Neural crest cell (in vitro differentiated cells): ENCODE measurements at regions not wholly inside any gene's neighbourhood (a gene's known extent, or its start where the extent isn't known, plus 50 kb on each side); places are given as distances from the start of the nearest gene placed in this dataset.

ENCODE experiments used
- DNase-seq: peaks from one replicate; pipeline ENCODE4 v3.0.0; 2021; ENCODE audit warnings: low read depth, mixed read lengths, low spot score
- H3K27ac Mint-ChIP-seq: one replicate; pipeline ENCODE4 v1.8.0; 2021; ENCODE audit warnings: mild to moderate bottlenecking, mixed read lengths; ENCODE audit not compliant: unreplicated experiment
- H3K27me3 Mint-ChIP-seq: 2 replicates; pipeline ENCODE4 v1.8.0; 2021; ENCODE audit warnings: low read depth, mild to moderate bottlenecking, mixed read lengths
- H3K36me3 Mint-ChIP-seq: 2 replicates; pipeline ENCODE4 v1.8.0; 2021; ENCODE audit warnings: low read depth, mild to moderate bottlenecking, mixed read lengths
- H3K4me1 Mint-ChIP-seq: 2 replicates; pipeline ENCODE4 v1.8.0; 2021; ENCODE audit warnings: mixed read lengths
- H3K4me3 Mint-ChIP-seq: one replicate; pipeline ENCODE4 v1.8.0; 2021; ENCODE audit warnings: mild to moderate bottlenecking, mixed read lengths
- H3K9me3 Mint-ChIP-seq: 2 replicates; pipeline ENCODE4 v1.8.0; 2021; ENCODE audit warnings: mixed read lengths
- CTCF ChIP-seq: fragments of 200-600 bp; sonication (generic); conservative IDR thresholded peaks from 2 replicates; pipeline ENCODE4 v1.5.0; 2021; ENCODE audit warnings: antibody characterized with exemption, mild to moderate bottlenecking

DNA sequence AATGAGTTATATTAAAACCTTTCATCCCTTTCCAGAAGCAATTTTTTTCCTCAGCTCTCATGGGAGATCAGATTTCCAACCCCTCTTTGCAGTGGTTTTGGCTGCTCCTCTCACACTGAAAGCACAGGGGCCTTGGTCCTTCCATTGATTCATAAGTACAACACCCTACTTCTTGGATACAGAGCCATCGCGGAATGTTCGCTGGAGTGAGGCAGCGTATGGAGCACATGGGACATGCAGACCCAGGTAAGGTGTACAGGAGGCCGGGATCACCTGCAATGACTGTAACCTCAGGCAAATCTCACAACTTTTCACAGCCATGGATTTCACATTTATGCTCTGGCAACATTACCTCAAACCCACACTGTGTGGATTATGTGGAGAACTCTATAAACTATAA is 75.2 kb upstream of the HEY2 start:
- Mint-ChIP-seq H3K4me1 (peaks cover 12% of the 10 kb centered on the region), H3K4me3 (no peak overlapping the region), H3K27ac (no peak overlapping the region), H3K36me3 (no peaks in the 10 kb centered on the region), H3K27me3 (peaks cover 68% of the 10 kb centered on the region), H3K9me3 (no peaks in the 10 kb centered on the region)
- no peak for DNase-seq
- no peak for TF ChIP-seq CTCF

- Mint-ChIP-seq H3K36me3 (peaks cover 3% of the 10 kb centered on the region), H3K9me3 (no peaks in the 10 kb centered on the region), H3K4me1 (peaks cover 18% of the 10 kb centered on the region), H3K27me3 (peaks cover 82% of the 10 kb centered on the region), H3K27ac (no peak overlapping the region), H3K4me3 (no peak overlapping the region)
- TF ChIP-seq CTCF: no peak
- no peak for DNase-seq
Measured at GRCh38 chr6:125678601-125679000, 70.8 kb upstream of the HEY2 start.

DNA sequence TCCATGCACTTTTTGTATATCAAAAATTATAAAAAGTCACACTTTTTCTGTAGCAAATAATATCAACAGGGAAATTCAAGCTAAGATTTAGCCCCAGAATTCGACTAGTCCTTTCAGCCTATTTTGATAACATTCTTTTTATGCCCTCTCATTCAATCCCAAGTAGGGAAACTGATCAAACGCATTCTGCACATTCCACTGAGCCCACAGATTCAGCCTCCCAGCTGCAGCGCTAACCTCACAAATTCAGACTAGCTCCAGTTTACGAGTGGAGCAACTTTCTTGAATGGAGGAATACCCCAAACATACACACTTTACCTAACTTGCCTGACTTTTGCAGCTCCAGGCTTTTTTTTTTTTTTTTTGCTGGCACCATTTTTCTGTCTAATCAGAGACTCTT is 70.3 kb upstream of the HEY2 start:
- Mint-ChIP-seq H3K9me3 (no peaks in the 10 kb centered on the region), H3K4me3 (no peak overlapping the region), H3K27me3 (peaks cover 83% of the 10 kb centered on the region), H3K4me1 (peaks cover 18% of the 10 kb centered on the region), H3K36me3 (peaks cover 3% of the 10 kb centered on the region), H3K27ac (no peak overlapping the region)
- DNase-seq: no peak
- TF ChIP-seq CTCF: no peak

DNA sequence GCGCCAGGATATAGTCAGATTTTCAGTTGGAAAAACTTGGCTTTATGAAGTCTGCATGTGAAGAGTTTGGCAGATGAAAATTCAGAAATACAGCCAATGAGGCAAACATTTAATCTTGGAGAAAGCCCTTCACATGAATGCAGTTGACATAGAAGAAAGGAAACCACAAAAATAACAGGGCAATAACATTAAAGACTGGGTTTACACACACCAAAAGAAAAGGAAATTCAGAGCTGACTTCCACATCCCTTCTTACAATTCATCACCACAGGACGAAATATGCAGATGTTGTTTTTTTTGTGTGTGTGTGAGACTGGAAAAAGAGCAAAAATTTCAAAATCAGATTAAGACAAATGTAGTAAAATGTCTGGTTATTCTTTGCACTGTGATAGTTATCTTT is 69.8 kb upstream of the HEY2 start:
- no peaks in the 10 kb centered on the region for H3K9me3 Mint-ChIP-seq
- DNase-seq: no peak
- no peak for TF ChIP-seq CTCF
- peaks cover 3% of the 10 kb centered on the region for H3K36me3 Mint-ChIP-seq
- peaks cover 82% of the 10 kb centered on the region for H3K27me3 Mint-ChIP-seq
- H3K4me1 Mint-ChIP-seq: peaks cover 18% of the 10 kb centered on the region
- H3K27ac Mint-ChIP-seq: no peak overlapping the region
- no peak overlapping the region for H3K4me3 Mint-ChIP-seq

GRCh38 chr6:125682939-125683338 is 66.5 kb upstream of the HEY2 start:
- H3K27ac Mint-ChIP-seq: no peak overlapping the region
- H3K4me1 Mint-ChIP-seq: peaks cover 18% of the 10 kb centered on the region
- H3K36me3 Mint-ChIP-seq: peaks cover 8% of the 10 kb centered on the region
- H3K4me3 Mint-ChIP-seq: no peak overlapping the region
- TF ChIP-seq CTCF: no peak
- DNase-seq: no peak
- peaks cover 5% of the 10 kb centered on the region for H3K9me3 Mint-ChIP-seq
- H3K27me3 Mint-ChIP-seq: peaks cover 84% of the 10 kb centered on the region

- Mint-ChIP-seq H3K4me3 (no peak overlapping the region), H3K4me1 (no peaks in the 10 kb centered on the region), H3K36me3 (peaks cover 21% of the 10 kb centered on the region), H3K9me3 (peaks cover 17% of the 10 kb centered on the region), H3K27ac (no peak overlapping the region), H3K27me3 (peaks cover 84% of the 10 kb centered on the region)
- no peak for DNase-seq
- no peak for TF ChIP-seq CTCF
Measured at GRCh38 chr6:125688138-125688537, 61.3 kb upstream of the HEY2 start.
